HG03064 (cell line): ENCODE measurements at regions not wholly inside any gene's neighbourhood (a gene's known extent, or its start where the extent isn't known, plus 50 kb on each side); places are given as distances from the start of the nearest gene placed in this dataset.
"Not testable (repeated sequence)": the region's sequence is repeated elsewhere in the genome, so short reads cannot be mapped to it uniquely, and the experiment has no call there.

ENCODE experiments used
- ATAC-seq: cut with Tn5 transposase; IDR thresholded peaks from one replicate; pipeline ENCODE4 v1.9.1; 2021; ENCODE audit warnings: low read depth; ENCODE audit not compliant: unreplicated experiment

- ATAC-seq: no peak
These were observed 592.7 kb upstream of the VRK2 start for GRCh38 chr2:57453945-57454344.

- ATAC-seq: no peak
These were observed 586.0 kb upstream of the VRK2 start for GRCh38 chr2:57460396-57461276.

- ATAC-seq: no peak
These were observed 585.0 kb upstream of the VRK2 start for GRCh38 chr2:57461624-57462023.

GRCh38 chr2:57465067-57465466, 581.5 kb upstream of the VRK2 start:
- no peak for ATAC-seq

GRCh38 chr2:57465967-57466366, 580.6 kb upstream of the VRK2 start:
- no peak for ATAC-seq

- no peak for ATAC-seq
These were observed 571.2 kb upstream of the VRK2 start for GRCh38 chr2:57475391-57475790.

GRCh38 chr2:57479981-57480380, 566.6 kb upstream of the VRK2 start:
- ATAC-seq: no peak

- ATAC-seq: no peak
These were observed 558.5 kb upstream of the VRK2 start for GRCh38 chr2:57488061-57488460.

GRCh38 chr2:57490741-57491140, 555.9 kb upstream of the VRK2 start:
- no peak for ATAC-seq

GRCh38 chr2:57491213-57491612, 555.4 kb upstream of the VRK2 start:
- no peak for ATAC-seq

GRCh38 chr2:57493966-57494365, 552.6 kb upstream of the VRK2 start:
- not testable (repeated sequence) for ATAC-seq

- peak; percentile 85 for ATAC-seq
These were observed 549.0 kb upstream of the VRK2 start for GRCh38 chr2:57497489-57498096.

GRCh38 chr2:57504787-57505186, 541.8 kb upstream of the VRK2 start:
- ATAC-seq: no peak

- no peak for ATAC-seq
These were observed 537.4 kb upstream of the VRK2 start for GRCh38 chr2:57509189-57509588.

- ATAC-seq: no peak
These were observed 535.9 kb upstream of the VRK2 start for GRCh38 chr2:57510704-57511103.

- no peak for ATAC-seq
These were observed 531.2 kb upstream of the VRK2 start for GRCh38 chr2:57515366-57515765.

- ATAC-seq: peak; percentile 86
These were observed 529.8 kb upstream of the VRK2 start for GRCh38 chr2:57516698-57517340.

GRCh38 chr2:57523304-57523703, 523.3 kb upstream of the VRK2 start:
- no peak for ATAC-seq

GRCh38 chr2:57527685-57528084, 518.9 kb upstream of the VRK2 start:
- ATAC-seq: no peak

- ATAC-seq: no peak
These were observed 518.1 kb upstream of the VRK2 start for GRCh38 chr2:57528499-57528898.

GRCh38 chr2:57534358-57534757, 512.2 kb upstream of the VRK2 start:
- no peak for ATAC-seq
